NCI-H187 treated with DMSO at 0.1 percent for 48 hours (cell line): ENCODE measurements at regions not wholly inside any gene's neighbourhood (a gene's known extent, or its start where the extent isn't known, plus 50 kb on each side); places are given as distances from the start of the nearest gene placed in this dataset.

Experiments
- DNase-seq: peaks from one replicate; lab custom pipeline; 2025; lab: John Stamatoyannopoulos, UW

DNA sequence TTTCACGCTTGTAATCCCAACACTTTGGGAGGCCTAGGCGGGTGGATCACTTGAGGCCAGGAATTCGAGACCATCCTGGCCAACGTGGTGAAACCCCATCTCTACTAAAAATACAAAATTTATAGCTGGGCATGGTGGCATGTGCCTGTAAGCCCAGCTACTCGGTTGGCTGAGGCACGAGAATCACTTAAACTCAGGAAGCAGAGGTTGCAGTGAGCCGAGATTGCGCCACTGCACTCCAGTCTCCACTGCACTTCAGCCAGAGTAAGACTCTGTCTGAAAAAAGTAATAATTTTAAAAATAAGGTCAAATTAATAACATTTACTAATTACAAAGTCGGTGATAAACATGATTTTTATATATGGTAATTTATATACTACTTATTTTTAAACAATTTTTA lies 155.9 kb downstream of the AXIN2 start:
- DNase-seq, result no peak

DNA sequence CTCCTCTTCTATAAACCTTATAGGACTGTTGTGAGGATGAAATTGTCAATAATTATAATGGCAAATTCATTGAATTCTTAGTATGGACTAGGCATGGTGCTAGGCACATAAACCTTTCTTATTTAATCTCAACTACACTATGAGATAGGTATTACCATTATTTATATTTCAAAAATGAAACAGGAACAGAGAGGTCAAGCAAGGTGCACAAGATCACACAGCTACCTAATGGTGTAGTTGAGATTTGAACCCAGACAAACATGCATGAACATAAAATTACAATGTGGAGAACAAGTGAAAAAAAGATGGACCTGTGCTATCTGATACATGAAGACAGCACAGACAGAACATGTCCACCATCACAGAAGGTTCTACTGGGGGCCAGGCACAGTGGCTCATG lies 156.7 kb downstream of the AXIN2 start:
- DNase-seq, result no peak

GRCh38 chr17:65403626-65404025 lies 157.8 kb downstream of the AXIN2 start:
- DNase-seq, result no peak

DNA sequence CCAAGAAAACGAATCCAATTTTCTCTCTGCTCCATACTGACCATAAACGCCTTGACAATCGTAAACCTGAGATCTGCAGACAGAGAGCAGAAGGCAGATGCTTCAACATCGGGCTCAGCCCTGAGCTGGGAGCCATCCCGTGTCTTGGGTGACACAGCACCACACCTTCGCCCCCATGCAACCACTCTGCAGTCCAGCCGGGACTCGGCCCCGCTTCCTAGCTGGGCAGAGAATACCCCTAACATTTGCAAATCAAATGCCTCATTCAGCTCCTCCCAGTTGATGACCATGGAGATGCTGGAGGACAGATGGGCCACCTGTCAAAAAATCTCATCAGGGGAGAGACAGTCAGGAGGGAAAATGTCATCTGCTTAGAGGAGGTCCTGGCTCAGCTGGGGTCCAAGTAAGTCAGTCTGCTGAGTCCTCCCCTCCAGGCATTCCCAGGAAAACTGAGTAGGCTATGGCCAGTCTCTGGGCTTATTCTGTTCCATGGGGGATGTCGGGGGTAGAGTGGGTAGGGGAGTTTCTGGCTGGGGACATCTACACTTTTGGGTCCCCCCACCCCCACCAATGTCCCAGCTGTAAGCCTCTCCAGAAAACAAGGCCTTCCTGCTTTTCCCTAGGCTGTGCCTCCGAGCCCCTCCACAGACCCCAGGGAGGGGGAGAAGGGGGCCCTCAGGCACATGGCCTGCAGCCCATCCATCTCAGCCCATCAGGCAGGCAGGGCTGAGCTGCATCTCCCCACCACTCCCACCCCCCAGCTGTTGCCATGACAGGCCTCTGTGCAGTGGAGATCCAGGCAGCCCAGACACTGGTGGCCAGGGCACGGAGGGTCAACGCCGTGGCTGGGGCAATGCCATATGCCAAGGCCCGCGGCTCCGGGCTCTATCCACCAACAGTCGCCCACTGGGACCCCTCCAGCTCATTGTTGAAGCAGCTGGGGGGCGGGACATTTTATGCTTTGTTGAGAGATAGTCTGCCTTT lies 158.6 kb downstream of the AXIN2 start:
- no peak for DNase-seq

GRCh38 chr17:65401561-65401960 lies 159.9 kb downstream of the AXIN2 start:
- no peak for DNase-seq

GRCh38 chr17:65400701-65401100 lies 160.7 kb downstream of the AXIN2 start:
- DNase-seq, result no peak

DNA sequence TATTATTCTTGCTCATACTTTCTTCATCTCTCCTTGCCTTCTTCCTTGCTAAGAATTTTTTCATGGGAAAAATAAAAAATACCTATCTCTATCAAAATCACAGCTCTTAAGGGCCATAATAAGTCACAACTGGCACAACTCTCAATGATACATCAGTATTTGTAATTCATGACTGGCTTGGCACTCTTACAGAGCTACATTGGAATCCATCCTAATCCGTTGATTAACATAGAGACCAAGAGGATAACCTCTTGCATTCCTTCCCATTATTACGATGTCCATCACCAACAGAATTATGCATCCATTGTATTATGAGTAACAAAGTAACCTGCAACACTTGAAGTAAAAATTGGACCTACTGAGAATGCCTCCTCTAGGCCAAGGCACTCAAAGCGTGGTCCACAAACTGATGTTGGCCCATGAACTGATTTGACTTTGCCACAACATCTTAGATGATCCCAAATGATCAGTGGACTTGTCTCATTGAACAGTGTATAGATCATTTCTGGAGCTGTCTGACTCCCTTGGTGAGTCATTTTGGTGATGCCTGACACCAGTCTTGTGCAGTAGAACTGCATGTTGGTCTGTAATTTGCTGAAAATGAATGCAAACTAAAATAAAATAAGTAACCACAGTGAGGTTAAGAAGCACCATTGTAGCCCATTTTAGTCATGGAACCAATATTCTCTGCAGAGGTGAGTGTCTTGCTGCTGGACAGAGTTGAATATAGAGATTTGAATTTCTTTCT lies 163.2 kb downstream of the AXIN2 start:
- no peak for DNase-seq

- no peak for DNase-seq
Measured at GRCh38 chr17:65395924-65396323, 165.5 kb downstream of the AXIN2 start.

GRCh38 chr17:65394811-65395472 lies 166.5 kb downstream of the AXIN2 start:
- DNase-seq, result no peak

- DNase-seq, result no peak
Measured at GRCh38 chr17:65393514-65393913, 167.9 kb downstream of the AXIN2 start.

- DNase-seq, result no peak
Measured at GRCh38 chr17:65389949-65390348, 171.5 kb downstream of the AXIN2 start.

DNA sequence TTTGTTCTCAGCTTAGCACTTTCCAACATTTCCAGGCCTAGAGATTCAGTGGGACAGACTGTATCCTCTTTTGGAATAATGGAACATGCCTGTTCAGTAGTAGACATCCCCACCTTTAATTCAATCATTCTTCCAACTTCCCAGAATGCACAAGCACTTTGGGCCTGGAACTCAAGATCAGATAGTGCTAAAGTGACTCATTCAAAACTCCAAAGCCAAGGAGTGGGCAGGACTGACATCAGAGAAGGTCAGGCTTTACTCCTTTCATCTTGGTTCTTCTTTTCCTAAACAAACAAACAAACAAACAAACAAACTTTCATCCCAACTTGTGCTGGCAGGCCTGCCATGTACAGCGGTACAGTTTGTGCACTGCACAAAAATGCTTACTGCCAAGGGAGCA lies 172.0 kb downstream of the AXIN2 start:
- no peak for DNase-seq

GRCh38 chr17:65388911-65389310 lies 172.5 kb downstream of the AXIN2 start:
- DNase-seq, result no peak

- DNase-seq, result no peak
Measured at GRCh38 chr17:65387322-65387721, 174.1 kb downstream of the AXIN2 start.

GRCh38 chr17:65385726-65386125 lies 175.7 kb downstream of the AXIN2 start:
- no peak for DNase-seq

DNA sequence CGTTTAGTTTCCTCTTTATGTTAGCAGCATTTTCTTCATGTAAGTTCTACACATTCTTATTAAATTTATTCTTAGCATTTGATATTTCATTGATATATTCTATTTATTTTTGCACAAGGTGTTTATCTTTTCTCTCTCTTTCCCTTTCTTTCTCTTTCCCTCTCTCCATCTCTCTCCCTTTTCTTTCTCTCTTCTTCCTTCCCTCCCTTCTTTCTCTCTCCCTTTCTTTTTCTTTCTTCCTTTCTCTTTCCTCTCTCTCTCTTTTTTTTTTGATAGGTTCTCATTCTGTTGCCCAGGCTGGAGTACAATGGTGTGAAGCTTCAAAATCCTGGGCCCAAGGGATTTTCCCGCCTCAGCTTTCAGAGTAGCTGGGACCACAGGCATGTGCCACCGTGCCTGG lies 176.4 kb downstream of the AXIN2 start:
- DNase-seq, result no peak

- DNase-seq, result no peak
Measured at GRCh38 chr17:65381152-65381551, 180.3 kb downstream of the AXIN2 start.

- DNase-seq, result no peak
Measured at GRCh38 chr17:65374966-65375365, 186.5 kb downstream of the AXIN2 start.

GRCh38 chr17:65371702-65372101 lies 189.7 kb downstream of the AXIN2 start:
- DNase-seq, result no peak

DNA sequence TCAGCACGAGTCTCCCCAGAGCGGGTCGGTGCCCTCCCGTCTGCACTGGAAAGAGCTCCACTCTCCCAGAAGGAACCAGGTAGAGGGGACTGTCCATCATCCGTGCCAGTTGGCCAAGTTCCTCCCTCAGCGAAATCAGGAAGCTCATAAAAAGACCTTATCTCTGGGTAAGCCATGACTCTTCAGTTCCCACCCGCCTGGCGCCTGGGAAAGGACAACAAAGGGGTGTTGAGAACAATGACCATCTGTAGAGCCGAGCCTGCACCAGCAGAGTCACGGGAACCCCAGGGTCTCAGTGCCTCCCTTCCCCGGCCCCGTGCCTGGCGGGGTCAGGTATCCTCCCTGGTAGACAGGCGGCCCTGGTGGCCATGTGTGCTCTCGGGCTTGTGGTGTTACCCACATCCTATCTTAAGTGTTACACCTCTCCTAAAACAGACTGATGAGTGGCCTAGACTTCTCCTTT lies 190.7 kb downstream of the AXIN2 start:
- DNase-seq, result no peak

- no peak for DNase-seq
Measured at GRCh38 chr17:65368341-65368740, 193.1 kb downstream of the AXIN2 start.

DNA sequence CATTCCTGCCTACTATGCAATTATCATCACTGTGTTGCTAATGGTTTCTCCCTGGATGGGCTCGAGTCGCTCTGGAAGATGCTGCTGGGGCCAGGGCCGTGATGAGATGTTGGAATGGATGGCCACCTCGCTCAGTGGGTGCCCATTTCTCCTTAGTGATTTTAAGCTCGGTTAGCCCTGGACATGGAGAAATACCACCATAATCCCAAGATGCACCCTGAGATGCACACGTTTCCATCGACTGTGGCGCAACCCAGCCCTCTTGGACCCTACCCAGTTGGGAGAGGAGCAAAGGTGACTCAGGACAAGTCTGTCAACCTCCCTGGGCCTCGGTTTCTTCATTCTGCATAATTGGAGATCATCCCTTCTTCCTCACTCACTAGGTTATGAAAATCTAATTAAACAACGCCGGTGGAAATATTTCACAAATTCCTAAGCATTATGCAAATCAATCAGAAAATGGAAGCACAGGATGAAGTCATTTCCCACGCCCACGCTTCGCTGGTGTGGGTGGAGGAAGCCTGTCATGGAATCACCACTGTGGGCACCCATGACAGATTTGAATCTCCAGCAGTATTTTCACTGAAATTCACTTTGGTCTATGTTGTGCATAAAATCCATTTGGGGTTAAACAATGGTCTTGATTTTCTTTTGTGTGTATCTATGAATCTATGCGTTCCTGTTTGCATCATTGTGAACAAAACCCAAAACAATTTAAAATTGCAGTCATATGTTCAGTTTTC lies 195.2 kb downstream of the AXIN2 start:
- DNase-seq, result no peak
